ENCODE measurements at regions not wholly inside any gene's neighbourhood (a gene's known extent, or its start where the extent isn't known, plus 50 kb on each side); places are given as distances from the start of the nearest gene placed in this dataset.

DNA sequence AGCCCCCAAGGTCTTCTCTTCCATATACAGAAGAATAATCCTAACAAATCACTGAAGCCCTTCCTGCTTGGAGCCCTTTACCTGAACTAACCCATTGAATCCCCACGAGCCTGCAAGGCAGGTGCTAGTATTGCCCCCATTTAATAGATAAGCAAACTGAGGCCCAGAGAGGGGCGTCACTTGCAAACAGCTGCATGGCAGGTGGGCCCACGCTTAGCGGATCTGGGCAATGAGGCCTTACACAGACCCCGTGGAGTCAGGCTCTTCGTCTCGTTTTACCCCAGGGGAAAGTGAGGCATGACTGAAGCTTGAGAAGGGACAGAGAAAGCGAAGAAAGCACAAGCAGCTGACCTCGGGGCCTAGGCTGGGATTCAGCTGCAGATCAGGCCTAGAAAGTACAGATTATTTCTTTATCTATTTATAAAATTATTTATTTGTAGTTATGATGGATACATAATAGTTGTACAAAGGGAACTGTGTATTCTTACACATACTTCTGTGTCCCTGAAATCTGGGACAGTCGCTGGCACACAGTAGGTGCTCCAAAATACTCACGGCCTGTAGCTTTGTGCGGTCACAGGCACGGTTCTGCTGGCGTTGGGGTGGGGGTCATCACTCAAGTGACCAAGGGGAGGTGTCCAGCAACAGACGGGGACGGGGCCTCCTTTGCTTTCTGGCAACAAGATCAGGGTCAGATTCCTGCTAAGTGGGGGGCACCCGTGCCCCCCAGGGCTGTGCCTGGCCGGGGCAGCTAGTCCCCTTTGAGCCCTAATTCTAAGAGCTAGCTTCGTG is 223.2 kb upstream of the GSE1 start:
- no peak overlapping the region for H3K4me3 ChIP-seq (ENCODE audit: insufficient read depth, low read depth, low read length)
- WGBS, 2 experiments (ENCODE audit: extremely low coverage in 2 of 2, insufficient read length in 1 of 2) = 95% methylated on average over 7 of the region's 19 CpGs; no CpG with 5 or more reads in 1 of the 2 experiments
- H3K79me1 ChIP-seq (ENCODE audit: low read depth in 1 of 2, low read length in 2 of 2) = peaks cover 27 to 48% of the 10 kb centered on the region in 2 experiments; a peak in 3 of 4 replicates
- H2BK20ac ChIP-seq (ENCODE audit: low read depth, low read length) = peak overlapping the region; percentile 76
- dilution Hi-C loops (cut with HindIII; ENCODE audit: low sequenced_read_pairs, unreplicated experiment) (no loop called here), in situ Hi-C loops (cut with MboI; ENCODE audit: low sequenced_read_pairs) (no loop called here), intact Hi-C loops (cut with micrococcal nuclease) (loop anchor here (1.0 to 10.0 kb wide), 2 partner anchors 165 to 220 kb away; no protein-coding TSS in a partner anchor)
- peak overlapping the region; percentile 51; the same call in 1 of the 2 replicates for H3K56ac ChIP-seq (ENCODE audit: extremely low read depth, insufficient read depth, low read length)
- DNase-seq (no peak), ATAC-seq (ENCODE audit: low read depth) (no peak)
- H3K18ac ChIP-seq (ENCODE audit: low read depth, low read length) = peak overlapping the region; percentile 13; the same call in 1 of the 2 replicates
- H3K27ac ChIP-seq (ENCODE audit: insufficient read depth, low read length) = peak overlapping the region; percentile 43; the same call in 1 of the 2 replicates
- no peak overlapping the region for H3K23ac ChIP-seq (ENCODE audit: low read depth, low read length)
- H2BK5ac ChIP-seq (ENCODE audit: low read depth, low read length, poor library complexity, severe bottlenecking) = peak overlapping the region; percentile 36
- H2BK120ac ChIP-seq (ENCODE audit: low read depth, low read length) = peak overlapping the region; percentile 88
- H3K27me3 ChIP-seq (ENCODE audit: control insufficient read depth, insufficient read depth, low read length) = no peaks in the 10 kb centered on the region
- ChIA-PET POLR2A (ENCODE audit: unreplicated experiment) (no interaction called here), CTCF (no interaction called here)
- H3K9me3 ChIP-seq (ENCODE audit: control insufficient read depth, insufficient read depth, low read length) = no peaks in the 10 kb centered on the region
- peak overlapping the region; percentile 26; the same call in 1 of the 2 replicates for H3K14ac ChIP-seq (replicated peaks; ENCODE audit: low read depth, low read length)
- H3K4me2 ChIP-seq (ENCODE audit: low read depth, low read length) = peak overlapping the region; percentile 24; the same call in 1 of the 2 replicates
- peak overlapping the region; percentile 6 for H2AK9ac ChIP-seq (replicated peaks; ENCODE audit: low read depth, low read length, poor library complexity)
- peak overlapping the region; percentile 94 for H2AK5ac ChIP-seq (ENCODE audit: low read depth, low read length)
- no TSS peak for BruUV-seq (replicated peaks)
- peak overlapping the region; percentile 64 for H4K91ac ChIP-seq (ENCODE audit: insufficient read depth, low read depth, low read length)
- H3K9ac ChIP-seq (ENCODE audit: low read depth, low read length) = peak overlapping the region; percentile 17; the same call in 1 of the 2 replicates
- peak overlapping the region; percentile 26 for H2AFZ ChIP-seq (replicated peaks; ENCODE audit: low read length, poor library complexity)
- TF ChIP-seq NFE2L2 (IDR thresholded peaks at IDR 0.05; ENCODE audit: low read depth, low read length) (no peak), CHD1 (IDR thresholded peaks at IDR 0.05; ENCODE audit: low read depth, low read length) (no peak), MAFK (IDR thresholded peaks at IDR 0.05; ENCODE audit: low read depth, low read length) (no peak), RFX5 (IDR thresholded peaks at IDR 0.05; ENCODE audit: low read depth, low read length) (no peak), RAD21 (IDR thresholded peaks at IDR 0.05; ENCODE audit: low read length) (no peak), SMC3 (IDR thresholded peaks at IDR 0.05; ENCODE audit: low read depth, low read length) (no peak)
- H4K8ac ChIP-seq (ENCODE audit: low read depth in 2 of 2, low read length in 2 of 2) = peak overlapping the region; percentile 35 to 57; a peak in 2 of 4 replicates
- H3K4ac ChIP-seq (ENCODE audit: low read depth, low read length) = peak overlapping the region; percentile 81
- 0 out of 2 replicates have a peak overlapping the region, but pooled peaks have one; percentile 3 for H4K5ac ChIP-seq (ENCODE audit: low read depth, low read length)
- H4K20me1 ChIP-seq (ENCODE audit: insufficient read depth, low read length) = peaks cover 31% of the 10 kb centered on the region
- no peaks in the 10 kb centered on the region for H3K36me3 ChIP-seq (ENCODE audit: control insufficient read depth, insufficient read depth, low read length)
- H2BK15ac ChIP-seq (ENCODE audit: low read depth, low read length) = peak overlapping the region; percentile 63; the same call in 2 of the 3 replicates
- H3K4me1 ChIP-seq (ENCODE audit: control insufficient read depth, insufficient read depth, low read length) = peaks cover 18% of the 10 kb centered on the region
- H3K9me1 ChIP-seq (ENCODE audit: insufficient read depth, low read length) = peaks cover 15% of the 10 kb centered on the region; the same call in 1 of the 2 replicates

Data from IMR-90 (cell line).